Activated naive CD8-positive, alpha-beta T cell treated with anti-CD3 and anti-CD28 coated beads, Interleukin-2, amount 10 ng/mL, durations not matched to agents 7 days and 5 days (primary cell): ENCODE measurements at regions not wholly inside any gene's neighbourhood (a gene's known extent, or its start where the extent isn't known, plus 50 kb on each side); places are given as distances from the start of the nearest gene placed in this dataset.
"Not testable (repeated sequence)": the region's sequence is repeated elsewhere in the genome, so short reads cannot be mapped to it uniquely, and the experiment has no call there.

Source experiments
- ATAC-seq: fragments of 150-1000 bp; cut with Tn5 transposase; one replicate; pipeline ENCODE4 v1.10.0; 2021; ENCODE audit warnings: low read depth, moderate library complexity
- POLR2A ChIA-PET: fragments of 350-600 bp; sonication (Branson Sonifier 250); formaldehyde crosslinking; loops from one replicate; lab custom pipeline; 2021; ENCODE audit warnings: antibody characterized with exemption; lab: Charles Lee
- DNase-seq: peaks from one replicate; pipeline ENCODE4 v3.0.0; 2021
- H3K27ac Mint-ChIP-seq: one replicate; pipeline ENCODE4 v1.8.0; 2022; ENCODE audit warnings: mild to moderate bottlenecking, mixed read lengths
- H3K27me3 Mint-ChIP-seq: one replicate; pipeline ENCODE4 v1.8.0; 2022; ENCODE audit warnings: mild to moderate bottlenecking, moderate library complexity, mixed read lengths
- H3K36me3 Mint-ChIP-seq: one replicate; pipeline ENCODE4 v1.8.0; 2021; ENCODE audit warnings: mild to moderate bottlenecking, mixed read lengths
- H3K4me1 Mint-ChIP-seq: one replicate; pipeline ENCODE4 v1.8.0; 2021; ENCODE audit warnings: mixed read lengths
- H3K4me3 Mint-ChIP-seq: one replicate; pipeline ENCODE4 v1.8.0; 2022; ENCODE audit warnings: mild to moderate bottlenecking, moderate library complexity, mixed read lengths
- H3K9me3 Mint-ChIP-seq: one replicate; pipeline ENCODE4 v1.8.0; 2021; ENCODE audit warnings: mixed read lengths

DNA sequence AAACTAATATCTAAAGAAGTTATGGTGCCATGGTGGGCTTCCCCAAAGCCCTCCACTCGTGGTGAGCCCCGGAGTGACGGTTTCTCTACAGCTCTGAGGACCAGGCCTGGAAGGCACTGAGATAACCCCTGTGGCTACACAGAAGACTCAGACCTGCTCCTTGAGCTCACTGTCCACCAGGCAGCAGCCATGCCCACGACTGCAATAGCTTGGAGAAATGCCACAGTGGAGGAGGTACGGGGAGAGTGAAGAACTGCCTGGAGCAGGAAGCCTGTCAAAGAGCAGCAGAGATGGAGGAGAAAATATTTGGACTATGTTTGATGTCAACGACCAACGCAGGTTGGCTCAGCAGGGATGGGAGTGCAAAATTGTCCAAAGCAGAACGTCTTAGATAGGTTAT, 300.1 kb upstream of the NPSR1 start:
- H3K27ac Mint-ChIP-seq: no peak overlapping the region
- H3K4me3 Mint-ChIP-seq: no peak overlapping the region
- no peaks in the 10 kb centered on the region for H3K9me3 Mint-ChIP-seq
- no peak for DNase-seq
- H3K4me1 Mint-ChIP-seq: no peaks in the 10 kb centered on the region
- ATAC-seq: no peak
- no peaks in the 10 kb centered on the region for H3K27me3 Mint-ChIP-seq
- POLR2A ChIA-PET: no interaction called here
- H3K36me3 Mint-ChIP-seq: no peaks in the 10 kb centered on the region

DNA sequence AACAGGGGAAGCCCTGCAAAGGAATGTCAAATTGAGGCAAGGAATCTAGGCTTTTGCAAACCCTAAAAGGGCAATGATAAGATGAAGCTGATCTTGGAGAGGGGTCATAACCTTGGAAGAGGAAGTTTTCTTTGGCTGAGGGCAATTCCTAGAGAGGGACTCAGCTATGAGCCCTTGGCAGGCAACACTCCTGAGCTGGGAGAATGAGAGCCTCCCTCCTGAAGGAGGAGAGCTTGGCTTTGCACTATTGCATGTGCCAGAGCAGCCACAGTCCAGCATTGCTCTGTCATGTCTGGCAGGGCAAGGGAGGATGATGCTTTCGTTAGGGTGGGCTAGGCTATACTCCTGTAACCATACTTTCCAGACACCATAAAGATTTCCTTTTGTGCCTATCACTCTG, 299.4 kb upstream of the NPSR1 start:
- H3K4me3 Mint-ChIP-seq, H3K9me3 Mint-ChIP-seq, H3K4me1 Mint-ChIP-seq, DNase-seq, POLR2A ChIA-PET, H3K36me3 Mint-ChIP-seq, ATAC-seq, H3K27me3 Mint-ChIP-seq, H3K27ac Mint-ChIP-seq: not testable (repeated sequence)

DNA sequence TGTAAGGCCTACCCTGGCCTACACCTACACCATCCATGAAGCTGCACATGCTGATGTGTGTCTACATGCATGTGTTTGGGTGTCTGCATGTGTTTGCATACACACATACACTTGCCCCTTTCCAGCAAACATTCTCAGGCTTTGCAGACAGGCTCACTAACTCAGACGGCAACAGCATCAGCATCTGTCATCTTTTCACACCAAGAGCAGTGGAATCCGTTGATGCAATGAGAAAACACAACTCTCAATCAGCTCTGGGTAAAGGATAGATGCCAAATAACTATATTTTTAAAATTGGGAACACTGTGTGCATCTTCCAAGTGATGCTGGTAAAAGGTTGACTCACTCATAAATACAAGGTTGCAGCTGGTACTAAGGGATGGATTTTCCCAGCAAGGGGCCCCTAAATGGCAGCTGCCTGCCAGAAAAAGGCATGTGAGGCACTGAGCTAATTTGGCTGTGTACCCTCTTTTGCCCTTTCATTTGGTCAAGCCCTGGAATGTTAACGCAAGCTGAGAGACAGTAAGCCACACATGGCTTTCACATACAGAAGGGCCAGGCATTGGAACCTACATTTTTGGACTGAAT, 296.3 kb upstream of the NPSR1 start:
- H3K27ac Mint-ChIP-seq: no peak overlapping the region
- no peak overlapping the region for H3K4me3 Mint-ChIP-seq
- DNase-seq (no peak), ATAC-seq (no peak)
- POLR2A ChIA-PET: no interaction called here
- peaks cover 2% of the 10 kb centered on the region for H3K9me3 Mint-ChIP-seq
- no peaks in the 10 kb centered on the region for H3K36me3 Mint-ChIP-seq
- H3K4me1 Mint-ChIP-seq: peaks cover 2% of the 10 kb centered on the region
- H3K27me3 Mint-ChIP-seq: no peaks in the 10 kb centered on the region

DNA sequence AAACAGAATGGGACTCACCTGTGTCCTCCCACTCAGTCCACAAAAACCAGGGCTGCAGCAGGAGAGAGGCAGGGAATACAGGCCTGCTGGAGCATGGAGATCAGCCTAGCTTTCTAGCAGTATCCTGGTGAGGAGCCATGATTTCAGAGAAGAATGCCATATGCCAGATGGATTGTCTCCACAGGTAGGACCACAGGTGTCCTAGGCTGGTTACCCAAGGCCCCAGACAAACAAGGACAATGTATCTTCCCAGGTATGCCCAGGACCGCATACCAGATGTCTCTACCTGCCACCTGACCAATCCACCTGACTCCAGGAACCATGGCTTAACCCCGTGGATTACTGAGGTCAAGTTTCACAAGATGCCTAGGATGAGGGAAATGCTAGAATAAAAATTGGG, 295.4 kb upstream of the NPSR1 start:
- Mint-ChIP-seq H3K27ac (no peak overlapping the region), H3K4me3 (no peak overlapping the region), H3K36me3 (no peaks in the 10 kb centered on the region), H3K9me3 (peaks cover 2% of the 10 kb centered on the region), H3K4me1 (peaks cover 2% of the 10 kb centered on the region), H3K27me3 (no peaks in the 10 kb centered on the region)
- ATAC-seq: no peak
- DNase-seq: no peak
- POLR2A ChIA-PET: no interaction called here

DNA sequence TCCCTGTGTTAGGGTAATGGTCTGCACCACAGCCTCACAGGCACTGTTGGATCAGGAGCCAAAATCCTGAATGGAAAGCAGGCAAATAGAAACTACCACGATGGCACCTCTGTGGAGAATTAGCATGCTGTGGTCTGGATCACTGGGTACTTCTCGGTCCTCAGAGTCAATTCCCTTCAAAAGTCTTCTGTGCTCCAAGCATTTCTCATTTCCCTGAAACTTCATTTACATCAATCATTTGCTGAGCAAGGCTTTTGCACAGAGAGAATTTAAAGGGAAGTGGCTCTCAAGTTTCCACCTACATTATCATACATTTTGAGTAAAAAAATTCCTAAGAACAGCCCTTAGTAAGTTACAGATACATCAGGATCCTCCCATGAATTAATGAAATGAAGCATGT, 293.9 kb upstream of the NPSR1 start:
- ATAC-seq (no peak), DNase-seq (no peak)
- POLR2A ChIA-PET: no interaction called here
- Mint-ChIP-seq H3K27me3 (no peaks in the 10 kb centered on the region), H3K27ac (no peak overlapping the region), H3K4me1 (peaks cover 2% of the 10 kb centered on the region), H3K36me3 (no peaks in the 10 kb centered on the region), H3K4me3 (no peak overlapping the region), H3K9me3 (peaks cover 2% of the 10 kb centered on the region)

DNA sequence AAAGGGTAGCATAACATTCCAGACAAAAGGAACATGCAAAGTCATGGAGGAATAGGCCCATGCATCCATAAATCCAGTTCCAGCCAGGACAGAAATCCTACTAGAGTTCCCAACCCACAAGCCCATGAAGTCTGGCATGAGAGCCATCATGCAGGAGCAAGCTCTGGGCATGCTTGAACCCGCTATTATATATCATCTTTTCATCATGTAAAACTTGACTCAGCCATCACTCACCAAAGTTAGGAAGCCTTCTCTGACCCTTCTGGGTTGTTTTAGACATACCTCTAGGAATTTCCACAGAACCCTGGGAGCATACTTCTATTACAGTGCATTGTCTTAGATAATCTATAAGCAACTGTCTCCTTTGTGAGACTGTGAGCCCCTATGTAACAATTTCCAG, 293.0 kb upstream of the NPSR1 start:
- Mint-ChIP-seq H3K36me3 (no peaks in the 10 kb centered on the region), H3K4me1 (peaks cover 2% of the 10 kb centered on the region), H3K27me3 (no peaks in the 10 kb centered on the region), H3K9me3 (peaks cover 4% of the 10 kb centered on the region), H3K4me3 (no peak overlapping the region), H3K27ac (no peak overlapping the region)
- POLR2A ChIA-PET: no interaction called here
- ATAC-seq: no peak
- DNase-seq: no peak

DNA sequence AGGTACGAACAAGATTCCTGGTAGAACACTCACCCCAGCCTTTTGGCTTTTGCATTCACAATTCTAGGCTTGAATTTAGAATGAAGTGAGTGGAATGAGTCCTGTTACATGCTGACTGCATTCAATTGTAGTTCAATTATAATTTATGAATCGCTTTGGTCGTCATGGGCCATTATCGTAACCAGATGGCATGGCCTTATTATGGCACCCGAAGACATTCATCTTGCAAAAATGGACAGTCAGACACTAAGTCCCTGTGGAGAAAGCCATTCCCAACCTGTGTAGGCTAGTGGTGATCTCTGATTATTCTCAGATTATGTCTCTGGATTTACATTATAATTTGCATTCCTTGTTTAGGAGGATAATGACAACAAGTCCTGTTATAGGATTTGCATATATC, 292.4 kb upstream of the NPSR1 start:
- Mint-ChIP-seq H3K4me3 (no peak overlapping the region), H3K27ac (no peak overlapping the region), H3K9me3 (peaks cover 4% of the 10 kb centered on the region), H3K4me1 (peaks cover 2% of the 10 kb centered on the region), H3K27me3 (no peaks in the 10 kb centered on the region), H3K36me3 (no peaks in the 10 kb centered on the region)
- DNase-seq (no peak), ATAC-seq (no peak)
- POLR2A ChIA-PET: no interaction called here

DNA sequence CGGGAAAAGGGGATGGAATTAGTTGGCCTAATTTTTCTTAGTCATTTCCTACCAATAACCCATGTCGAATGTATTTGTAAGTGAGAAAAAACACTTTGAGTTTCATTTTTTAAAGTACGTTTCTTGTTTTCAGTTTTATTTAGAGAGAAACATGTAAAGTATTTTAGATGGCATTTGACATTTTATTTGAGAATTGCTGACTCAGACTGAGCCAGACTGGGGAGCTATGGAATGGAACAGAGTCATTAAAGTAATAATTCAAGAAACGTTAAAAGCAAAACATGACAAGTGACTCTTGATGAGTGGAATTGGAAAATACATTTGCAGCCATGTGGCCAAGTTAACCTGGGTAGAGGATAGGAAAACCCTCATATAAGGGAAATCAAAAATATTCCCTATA, 286.1 kb upstream of the NPSR1 start:
- no peaks in the 10 kb centered on the region for H3K4me1 Mint-ChIP-seq
- H3K27ac Mint-ChIP-seq: no peak overlapping the region
- POLR2A ChIA-PET: no interaction called here
- H3K27me3 Mint-ChIP-seq: no peaks in the 10 kb centered on the region
- ATAC-seq: no peak
- no peak overlapping the region for H3K4me3 Mint-ChIP-seq
- H3K36me3 Mint-ChIP-seq: no peaks in the 10 kb centered on the region
- peaks cover 8% of the 10 kb centered on the region for H3K9me3 Mint-ChIP-seq
- DNase-seq: no peak

DNA sequence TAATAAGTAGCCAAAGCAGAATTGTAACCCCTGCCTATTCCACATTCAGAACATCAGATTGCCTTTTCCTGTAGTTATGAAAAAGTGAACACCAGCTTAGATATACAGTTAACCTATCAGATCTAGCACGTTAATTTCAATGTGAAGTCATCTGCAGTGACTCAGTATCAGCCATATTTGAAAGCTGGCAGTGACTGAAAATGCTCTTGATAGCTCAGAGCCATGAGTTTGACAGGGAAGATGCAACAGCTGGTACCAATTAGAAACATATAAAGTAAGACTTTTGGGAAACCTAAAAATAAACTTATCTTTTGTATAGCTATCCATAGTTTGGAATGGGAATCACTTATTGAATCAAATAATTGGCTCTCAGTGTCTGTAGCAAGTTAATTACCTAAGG, 284.1 kb upstream of the NPSR1 start:
- Mint-ChIP-seq H3K9me3 (peaks cover 9% of the 10 kb centered on the region), H3K4me1 (no peaks in the 10 kb centered on the region), H3K36me3 (no peaks in the 10 kb centered on the region), H3K27me3 (no peaks in the 10 kb centered on the region), H3K27ac (no peak overlapping the region), H3K4me3 (no peak overlapping the region)
- no peak for ATAC-seq
- no peak for DNase-seq
- POLR2A ChIA-PET: no interaction called here

DNA sequence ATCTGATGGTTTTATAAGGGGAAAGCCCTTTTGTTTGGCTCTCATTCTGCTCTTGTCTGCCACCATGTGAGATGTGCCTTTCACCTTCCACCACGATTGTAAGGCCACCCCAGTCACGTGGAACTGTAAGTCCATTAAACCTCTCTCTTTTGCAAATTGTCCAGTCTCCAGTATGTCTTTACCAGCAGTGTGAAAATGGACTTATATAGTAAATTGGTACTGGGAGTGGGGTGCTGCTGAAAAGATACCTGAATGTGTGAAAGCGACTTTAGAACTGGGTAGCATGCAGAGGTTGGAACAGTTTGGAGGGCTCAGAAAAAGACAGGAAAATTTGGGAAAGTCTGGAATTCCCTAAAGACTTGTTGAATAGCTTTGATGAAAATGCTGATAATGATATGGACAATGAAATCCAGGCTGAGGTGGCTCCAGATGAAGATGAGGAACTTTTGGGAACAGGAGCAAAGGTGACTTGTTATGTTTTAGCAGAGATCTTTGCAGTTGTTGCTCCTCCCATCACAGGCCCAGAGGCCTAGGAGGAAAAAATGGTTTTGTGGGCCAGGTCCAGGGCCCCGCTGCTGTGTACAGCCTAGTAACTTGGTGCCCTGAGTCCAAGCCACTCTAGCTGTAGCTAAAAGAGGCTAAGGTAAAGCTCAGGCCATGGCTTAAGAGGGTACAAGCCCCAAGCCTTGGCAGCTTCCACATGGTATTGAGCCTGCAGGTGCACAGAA, 275.7 kb upstream of the NPSR1 start:
- no peak for ATAC-seq
- Mint-ChIP-seq H3K4me1 (no peaks in the 10 kb centered on the region), H3K9me3 (peaks cover 13% of the 10 kb centered on the region), H3K4me3 (no peak overlapping the region), H3K27ac (no peak overlapping the region), H3K27me3 (no peaks in the 10 kb centered on the region), H3K36me3 (no peaks in the 10 kb centered on the region)
- no peak for DNase-seq
- POLR2A ChIA-PET: no interaction called here

DNA sequence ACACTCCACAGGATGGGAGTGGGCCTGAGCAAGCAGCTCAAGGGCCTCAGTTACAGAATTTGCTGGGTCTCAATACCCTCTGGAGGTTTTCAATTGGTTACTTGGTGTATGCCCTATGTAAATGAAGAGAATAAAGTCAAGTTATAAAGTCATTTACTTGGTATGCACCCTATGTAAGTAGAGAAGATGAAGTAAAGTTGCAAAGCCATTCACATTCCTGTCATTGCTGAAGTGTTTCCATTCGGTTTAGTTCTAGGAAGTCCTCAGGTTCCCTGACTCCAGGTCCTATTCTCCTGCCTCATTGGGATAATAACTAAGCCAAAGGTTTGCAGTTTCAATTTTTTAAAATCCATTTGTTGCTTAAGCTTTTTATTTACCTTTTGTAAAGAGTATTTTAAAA, 272.6 kb upstream of the NPSR1 start:
- no peaks in the 10 kb centered on the region for H3K4me1 Mint-ChIP-seq
- H3K27ac Mint-ChIP-seq: no peak overlapping the region
- peaks cover 11% of the 10 kb centered on the region for H3K9me3 Mint-ChIP-seq
- POLR2A ChIA-PET: no interaction called here
- no peak for DNase-seq
- H3K27me3 Mint-ChIP-seq: no peaks in the 10 kb centered on the region
- no peak for ATAC-seq
- H3K4me3 Mint-ChIP-seq: no peak overlapping the region
- H3K36me3 Mint-ChIP-seq: no peaks in the 10 kb centered on the region

DNA sequence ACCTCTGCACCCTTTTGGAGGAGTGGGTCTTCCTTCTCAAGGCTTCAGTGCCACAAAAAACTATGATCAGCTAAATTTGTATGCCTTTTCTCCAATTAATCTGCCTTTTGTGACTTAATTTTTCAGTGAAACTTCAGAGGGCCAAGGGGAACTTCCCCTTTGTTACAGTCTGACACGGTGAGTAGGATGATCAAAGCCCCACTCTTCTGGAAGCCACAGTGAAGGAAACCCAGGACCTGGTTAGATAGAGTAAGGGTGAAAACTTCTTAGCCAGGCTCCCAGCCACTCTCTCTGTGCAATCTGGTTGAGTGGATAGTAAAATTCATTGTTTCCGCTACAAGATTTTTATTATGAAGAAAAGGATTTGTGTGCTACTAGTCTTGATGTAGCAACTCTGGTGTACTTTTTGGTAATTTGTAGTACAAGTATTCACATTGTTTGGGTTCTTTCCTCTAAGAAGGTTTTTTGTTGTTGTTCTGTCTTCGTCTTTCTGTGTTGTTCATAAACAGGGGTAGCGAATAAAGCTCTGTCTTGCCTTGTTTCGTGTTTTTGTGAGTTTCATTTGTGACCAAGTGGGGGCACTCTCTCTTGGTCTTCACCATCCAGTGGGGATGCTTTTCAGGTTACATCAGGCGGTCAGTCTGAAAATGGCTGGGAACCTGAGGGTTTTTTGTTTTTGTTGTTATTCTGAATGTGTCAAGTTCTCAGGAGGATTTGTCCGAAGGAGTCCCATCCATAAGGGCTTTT, 268.5 kb upstream of the NPSR1 start:
- POLR2A ChIA-PET: no interaction called here
- DNase-seq: no peak
- Mint-ChIP-seq H3K4me3 (no peak overlapping the region), H3K27ac (no peak overlapping the region), H3K36me3 (no peaks in the 10 kb centered on the region), H3K9me3 (peaks cover 2% of the 10 kb centered on the region), H3K4me1 (no peaks in the 10 kb centered on the region), H3K27me3 (no peaks in the 10 kb centered on the region)
- ATAC-seq: no peak

DNA sequence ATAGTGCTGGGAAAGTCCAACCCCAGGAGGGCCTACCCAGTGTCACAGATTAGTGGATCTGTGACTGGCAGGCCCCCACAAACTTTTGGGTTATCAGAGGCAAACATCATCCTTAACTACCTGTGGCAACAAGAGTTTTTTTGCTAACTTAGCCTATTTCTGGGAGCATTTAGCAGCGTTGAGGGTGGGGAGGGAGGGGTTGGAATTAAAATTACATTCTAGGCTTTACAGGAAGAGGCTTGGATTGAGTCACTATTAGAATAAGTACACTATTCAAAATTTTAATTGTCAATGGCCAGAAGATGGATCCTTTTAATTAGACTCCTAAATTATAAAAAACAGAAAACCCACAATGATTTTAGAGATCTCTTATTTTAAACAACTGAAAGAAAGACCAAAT, 267.9 kb upstream of the NPSR1 start:
- no peak overlapping the region for H3K27ac Mint-ChIP-seq
- H3K4me3 Mint-ChIP-seq: no peak overlapping the region
- no peak for ATAC-seq
- H3K36me3 Mint-ChIP-seq: no peaks in the 10 kb centered on the region
- DNase-seq: no peak
- no peaks in the 10 kb centered on the region for H3K27me3 Mint-ChIP-seq
- peaks cover 2% of the 10 kb centered on the region for H3K9me3 Mint-ChIP-seq
- H3K4me1 Mint-ChIP-seq: no peaks in the 10 kb centered on the region
- POLR2A ChIA-PET: no interaction called here

DNA sequence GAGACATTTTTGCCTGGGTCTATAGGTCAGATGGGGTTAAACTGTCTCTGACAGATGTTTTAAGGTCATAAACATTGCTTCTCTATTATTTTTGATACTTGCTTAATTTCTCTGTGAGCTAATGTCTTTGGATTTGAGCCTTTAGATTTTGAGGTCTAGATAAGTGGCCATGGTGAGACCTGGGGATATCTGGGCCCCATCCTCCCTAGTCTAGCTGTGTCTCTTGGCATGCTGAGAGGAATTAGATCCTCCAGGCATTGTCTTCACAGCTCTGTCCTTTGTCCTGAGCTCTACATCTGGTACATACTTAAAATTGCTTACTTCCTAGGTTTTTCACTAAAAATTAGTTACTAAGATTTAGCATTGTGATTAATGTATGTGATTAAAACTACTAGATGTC, 265.0 kb upstream of the NPSR1 start:
- Mint-ChIP-seq H3K27me3 (no peaks in the 10 kb centered on the region), H3K9me3 (no peaks in the 10 kb centered on the region), H3K4me3 (no peak overlapping the region), H3K4me1 (no peaks in the 10 kb centered on the region), H3K36me3 (no peaks in the 10 kb centered on the region), H3K27ac (no peak overlapping the region)
- POLR2A ChIA-PET: no interaction called here
- DNase-seq (no peak), ATAC-seq (no peak)
